GM21825 (cell line): ENCODE measurements at regions not wholly inside any gene's neighbourhood (a gene's known extent, or its start where the extent isn't known, plus 50 kb on each side); places are given as distances from the start of the nearest gene placed in this dataset.

ENCODE experiments used
- ATAC-seq: cut with Tn5 transposase; IDR thresholded peaks from one replicate; pipeline ENCODE4 v1.9.1; 2021; ENCODE audit warnings: mild to moderate bottlenecking, moderate library complexity; ENCODE audit not compliant: unreplicated experiment

- ATAC-seq = no peak
Observed at GRCh38 chr1:239436286-239436685, 49.9 kb downstream of the CHRM3 start.

GRCh38 chr1:239437822-239438221 is 51.5 kb downstream of the CHRM3 start:
- no peak for ATAC-seq

GRCh38 chr1:239438891-239439290 is 52.5 kb downstream of the CHRM3 start:
- no peak for ATAC-seq

GRCh38 chr1:239443361-239443760 is 57.0 kb downstream of the CHRM3 start:
- ATAC-seq = no peak

GRCh38 chr1:239446611-239447010 is 60.2 kb downstream of the CHRM3 start:
- ATAC-seq = no peak

GRCh38 chr1:239448911-239449310 is 62.5 kb downstream of the CHRM3 start:
- no peak for ATAC-seq

- ATAC-seq = no peak
Observed at GRCh38 chr1:239455743-239456142, 69.4 kb downstream of the CHRM3 start.

GRCh38 chr1:239456788-239457187 is 70.4 kb downstream of the CHRM3 start:
- no peak for ATAC-seq

- ATAC-seq = peak; percentile 49
Observed at GRCh38 chr1:239457491-239458143, 71.2 kb downstream of the CHRM3 start.

- ATAC-seq = peak; percentile 71
Observed at GRCh38 chr1:239458144-239458500, 71.8 kb downstream of the CHRM3 start.

- no peak for ATAC-seq
Observed at GRCh38 chr1:239467730-239468129, 81.4 kb downstream of the CHRM3 start.

- no peak for ATAC-seq
Observed at GRCh38 chr1:239478069-239478468, 91.7 kb downstream of the CHRM3 start.

GRCh38 chr1:239483391-239483790 is 97.0 kb downstream of the CHRM3 start:
- no peak for ATAC-seq

- no peak for ATAC-seq
Observed at GRCh38 chr1:239493811-239494414, 107.5 kb downstream of the CHRM3 start.

GRCh38 chr1:239505094-239505493 is 118.7 kb downstream of the CHRM3 start:
- ATAC-seq = no peak

GRCh38 chr1:239507826-239508225 is 121.5 kb downstream of the CHRM3 start:
- ATAC-seq = no peak

GRCh38 chr1:239511875-239512274 is 125.5 kb downstream of the CHRM3 start:
- no peak for ATAC-seq

GRCh38 chr1:239516579-239516978 is 130.2 kb downstream of the CHRM3 start:
- no peak for ATAC-seq

GRCh38 chr1:239526391-239526790 is 140.0 kb downstream of the CHRM3 start:
- no peak for ATAC-seq

GRCh38 chr1:239527051-239527693 is 140.8 kb downstream of the CHRM3 start:
- ATAC-seq = no peak

GRCh38 chr1:239536165-239536849 is 149.9 kb downstream of the CHRM3 start:
- ATAC-seq = no peak

GRCh38 chr1:239537795-239538194 is 151.4 kb downstream of the CHRM3 start:
- no peak for ATAC-seq
